HG02840 (cell line): ENCODE measurements at regions not wholly inside any gene's neighbourhood (a gene's known extent, or its start where the extent isn't known, plus 50 kb on each side); places are given as distances from the start of the nearest gene placed in this dataset.

Experiments
- ATAC-seq: cut with Tn5 transposase; IDR thresholded peaks from one replicate; pipeline ENCODE4 v1.9.1; 2021; ENCODE audit warnings: mild to moderate bottlenecking, moderate library complexity, moderate number of reproducible peaks; ENCODE audit not compliant: unreplicated experiment, low FRiP score

DNA sequence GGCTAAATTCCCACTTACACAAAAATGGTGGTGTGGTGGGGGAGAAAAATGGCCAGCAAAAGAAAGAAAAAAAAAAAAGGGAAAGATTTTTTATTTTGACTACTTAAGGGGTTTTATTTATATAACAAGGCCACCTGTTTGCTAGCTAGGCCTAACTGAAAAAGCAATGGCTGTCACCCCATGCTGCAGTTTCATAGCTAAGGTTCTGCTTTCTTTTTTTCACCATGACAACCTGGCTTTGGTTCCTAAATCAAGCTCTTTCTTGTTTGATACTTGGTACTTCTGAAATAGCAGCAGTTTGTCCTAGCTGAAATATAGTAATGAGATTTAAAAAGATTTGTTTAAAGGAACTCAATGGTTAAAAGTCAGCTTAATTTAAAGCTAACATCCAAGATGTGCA, 433.2 kb upstream of the MEX3C start:
- no peak for ATAC-seq

DNA sequence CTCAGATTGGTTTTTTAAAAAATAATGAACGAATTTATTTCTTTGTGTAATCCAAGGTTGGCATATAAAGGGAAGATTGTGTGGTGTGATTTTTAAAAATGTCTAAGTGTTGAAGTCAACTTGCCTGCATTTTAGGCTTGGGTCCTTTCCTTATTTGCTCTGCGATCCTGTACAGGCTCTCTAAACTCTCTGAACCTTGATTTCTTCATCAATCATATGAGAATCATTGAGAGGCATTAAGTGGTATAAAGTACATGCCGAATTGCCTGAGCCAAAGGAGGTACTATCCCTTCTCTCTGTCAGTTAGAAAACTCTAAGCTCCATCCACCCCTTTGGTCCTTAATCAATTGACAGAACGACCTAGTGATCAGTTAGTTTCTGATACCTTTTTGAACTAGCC, 440.4 kb upstream of the MEX3C start:
- ATAC-seq = no peak

DNA sequence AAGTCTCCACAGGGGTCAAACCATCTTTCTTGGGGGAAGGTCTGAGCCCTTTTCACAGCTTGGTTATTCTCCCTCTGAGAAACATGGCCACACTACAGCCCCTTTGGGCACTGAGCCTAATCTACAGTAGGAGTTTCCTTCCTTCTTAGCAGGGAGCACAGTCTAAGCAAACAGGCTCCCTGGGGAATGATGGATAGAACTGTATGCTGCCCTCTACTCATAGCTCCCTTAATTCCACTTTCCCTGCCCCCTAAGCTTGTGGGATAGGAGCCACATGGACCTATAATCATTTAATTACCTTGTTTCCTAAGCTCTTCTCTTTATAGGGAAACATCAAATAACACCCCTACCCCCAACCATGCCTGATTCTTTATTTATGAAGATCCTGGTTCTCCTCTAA, 442.1 kb upstream of the MEX3C start:
- ATAC-seq = no peak

DNA sequence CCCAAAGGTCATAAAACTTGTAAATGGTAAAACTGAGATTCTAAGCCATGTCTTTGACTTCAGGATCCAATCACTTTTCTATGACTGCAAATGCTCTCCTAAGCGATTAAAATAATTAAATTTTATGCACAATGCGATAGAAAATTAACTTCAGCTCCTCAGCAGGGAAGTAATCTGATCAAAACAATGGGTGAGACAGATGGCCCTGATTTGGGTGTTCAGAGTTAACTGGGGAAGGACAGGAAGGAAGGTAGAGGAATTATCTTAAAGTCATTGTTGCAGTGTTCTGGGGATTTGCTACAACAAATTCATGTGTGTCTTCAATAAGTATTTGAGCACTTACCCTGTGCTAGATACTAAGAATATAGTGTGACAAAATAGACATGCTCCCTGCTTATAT, 446.0 kb upstream of the MEX3C start:
- ATAC-seq = no peak

DNA sequence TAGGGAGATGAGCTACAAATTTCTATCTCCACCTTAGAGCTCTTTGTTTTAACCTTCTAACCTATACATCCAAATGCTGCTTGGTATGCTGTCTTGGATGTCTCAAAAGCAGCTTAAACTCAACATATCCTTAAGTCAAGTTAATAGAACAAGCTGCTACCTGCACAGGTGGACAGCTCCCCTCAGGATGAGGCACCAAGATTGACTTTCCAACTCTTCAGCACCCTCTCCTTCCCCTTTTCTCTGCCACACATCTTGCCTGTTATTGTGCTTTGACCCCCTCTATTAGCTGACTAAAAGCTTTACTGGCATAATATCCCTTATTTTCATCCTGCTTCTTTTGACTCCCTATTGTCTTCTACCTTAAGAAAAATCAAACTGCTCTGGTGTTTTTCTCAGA, 448.1 kb upstream of the MEX3C start:
- ATAC-seq = no peak

DNA sequence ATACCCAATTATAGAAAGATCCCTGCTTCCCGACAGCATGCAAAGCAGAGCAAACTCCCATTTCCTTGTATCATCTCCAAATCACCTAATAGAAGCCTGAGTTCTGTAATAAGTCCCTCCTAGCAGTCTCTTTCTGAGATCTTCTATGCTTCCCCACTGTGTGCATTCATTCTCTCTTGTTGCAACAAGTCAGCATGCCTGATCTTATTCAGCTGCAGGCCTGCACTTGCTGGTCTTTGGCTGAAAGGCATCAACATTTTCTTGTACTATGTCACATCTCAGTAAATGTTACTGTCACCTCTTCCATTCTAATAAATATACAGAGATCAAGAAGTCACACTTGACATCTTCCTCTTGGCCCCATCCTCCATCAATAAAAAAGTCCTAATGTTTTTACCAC, 449.9 kb upstream of the MEX3C start:
- no peak for ATAC-seq

DNA sequence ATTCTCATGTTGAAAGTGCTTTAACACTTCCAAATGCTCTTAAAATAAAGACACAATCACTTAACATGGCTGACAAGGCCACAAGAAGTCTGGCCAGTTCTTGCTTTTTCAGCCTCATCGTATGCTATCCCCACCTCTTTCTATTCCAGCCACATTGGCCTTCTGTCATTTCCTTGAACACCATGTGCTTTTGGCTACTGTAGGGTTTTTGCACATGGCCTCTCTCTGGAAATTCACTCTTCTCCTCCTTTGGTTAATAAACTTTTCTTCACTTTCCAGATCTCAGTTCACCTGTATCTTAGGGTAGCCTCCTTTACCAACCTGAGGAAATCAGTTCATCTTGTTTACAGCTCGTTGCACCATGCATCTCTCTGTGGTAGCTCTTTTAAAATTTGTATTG, 450.5 kb upstream of the MEX3C start:
- ATAC-seq = no peak

DNA sequence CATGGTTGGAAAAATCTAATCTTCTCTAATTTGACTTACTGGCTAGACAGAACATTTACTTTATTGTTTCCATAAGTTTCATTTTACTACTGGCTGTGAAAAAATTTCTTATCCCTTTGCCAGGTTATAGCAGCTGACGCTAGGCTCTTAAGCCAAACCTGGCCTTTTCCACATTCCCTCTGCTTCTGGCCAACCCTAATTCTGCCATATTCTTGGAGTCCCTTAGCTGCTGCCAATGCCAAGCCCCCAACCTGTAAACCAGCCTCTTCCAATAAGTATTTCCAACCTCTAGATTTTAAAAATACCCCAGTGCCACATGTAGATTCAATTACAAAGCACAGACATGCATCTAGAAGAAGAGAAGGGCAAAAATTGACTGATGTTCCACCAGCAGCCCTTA, 452.3 kb upstream of the MEX3C start:
- ATAC-seq = no peak

DNA sequence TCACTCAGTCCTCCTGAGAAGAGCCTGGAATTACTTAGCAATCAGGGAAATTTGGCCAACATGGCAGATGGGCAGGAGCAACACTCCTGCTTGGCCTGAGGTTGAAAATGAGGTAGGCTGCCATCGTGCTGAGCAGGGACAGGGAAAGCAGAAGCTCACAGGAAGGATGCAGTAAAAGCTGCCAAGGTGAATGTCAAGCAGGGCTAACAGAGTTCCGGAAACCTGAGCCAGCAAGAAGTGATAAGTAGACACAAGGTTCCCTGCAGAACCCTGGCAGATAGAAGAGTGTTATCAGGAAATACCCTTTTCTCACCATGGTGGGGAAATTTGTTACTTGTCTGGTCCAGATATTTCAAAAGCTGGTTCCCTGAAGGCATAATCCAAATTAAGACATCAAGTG, 454.3 kb upstream of the MEX3C start:
- ATAC-seq = no peak

DNA sequence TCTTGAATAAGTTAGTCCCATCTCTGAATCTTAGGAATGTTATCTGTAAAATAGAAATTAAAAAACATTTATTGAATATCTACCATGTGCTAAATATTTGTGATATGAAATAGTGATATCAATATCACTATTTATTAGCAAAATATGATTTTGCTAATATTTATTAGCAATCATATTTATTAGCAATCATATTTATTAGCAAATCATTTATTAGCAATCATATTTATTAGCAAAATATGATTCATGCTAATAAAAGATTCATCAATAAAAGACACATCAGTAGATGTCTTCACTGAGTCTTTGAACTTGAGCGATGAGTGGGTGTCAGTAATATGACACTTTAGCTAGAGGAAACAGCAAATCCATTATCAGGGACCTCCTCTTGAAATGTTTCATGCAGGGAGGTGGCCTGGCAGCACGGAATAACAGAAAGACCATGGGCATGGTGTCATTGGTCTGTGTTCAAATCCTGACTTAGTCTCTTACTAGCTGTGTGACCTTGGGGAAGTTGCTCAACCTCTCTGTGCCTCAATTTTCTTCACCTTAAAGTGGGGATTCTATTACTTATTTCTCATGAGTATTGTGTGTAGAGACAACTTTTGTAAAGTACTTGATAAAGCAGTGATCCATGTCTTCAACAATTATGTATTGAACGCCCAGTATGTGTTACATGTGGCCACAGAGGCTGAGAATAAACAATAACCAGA, 456.2 kb upstream of the MEX3C start:
- no peak for ATAC-seq

DNA sequence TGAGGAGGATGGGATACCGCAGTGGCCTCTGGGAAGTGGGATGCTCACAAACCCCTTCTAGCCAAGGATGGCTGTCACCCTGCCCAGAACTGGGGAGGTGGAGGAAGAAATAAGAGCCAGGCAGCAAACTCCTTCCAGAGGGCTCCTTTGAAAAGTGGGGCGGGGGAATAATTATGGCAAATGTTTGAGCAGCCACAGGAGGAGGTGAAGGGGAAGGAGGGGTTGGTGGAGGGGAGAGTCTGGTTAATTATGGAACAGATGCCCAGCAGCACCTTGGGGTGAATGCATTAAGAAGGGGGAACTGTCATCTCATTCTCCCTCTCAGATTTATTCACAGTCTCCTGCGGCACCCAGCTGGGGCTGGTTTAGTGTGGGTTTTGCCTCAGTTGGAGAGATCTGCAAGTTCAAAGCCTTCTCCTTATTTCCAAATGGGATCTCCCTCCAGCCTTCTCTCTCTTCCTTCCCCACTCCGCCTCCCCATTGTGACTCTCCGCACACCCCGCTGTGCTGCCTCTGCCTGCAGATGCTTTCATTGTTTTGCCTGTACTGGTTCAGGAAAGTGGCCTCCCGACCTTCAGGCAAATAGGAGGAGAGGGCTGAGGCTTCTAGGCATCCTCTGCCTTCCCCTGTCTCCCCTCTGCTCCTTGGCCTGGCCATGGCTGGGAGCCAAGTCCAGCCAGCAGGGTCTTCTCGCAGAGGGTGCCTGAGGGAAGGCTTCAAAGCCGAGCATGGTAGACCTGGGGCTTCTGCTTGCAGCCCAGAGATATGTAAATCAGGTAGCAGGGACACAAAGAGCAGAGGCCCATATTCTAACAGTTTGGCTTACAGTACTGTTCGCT, 457.2 kb upstream of the MEX3C start:
- ATAC-seq = peak; percentile 53

DNA sequence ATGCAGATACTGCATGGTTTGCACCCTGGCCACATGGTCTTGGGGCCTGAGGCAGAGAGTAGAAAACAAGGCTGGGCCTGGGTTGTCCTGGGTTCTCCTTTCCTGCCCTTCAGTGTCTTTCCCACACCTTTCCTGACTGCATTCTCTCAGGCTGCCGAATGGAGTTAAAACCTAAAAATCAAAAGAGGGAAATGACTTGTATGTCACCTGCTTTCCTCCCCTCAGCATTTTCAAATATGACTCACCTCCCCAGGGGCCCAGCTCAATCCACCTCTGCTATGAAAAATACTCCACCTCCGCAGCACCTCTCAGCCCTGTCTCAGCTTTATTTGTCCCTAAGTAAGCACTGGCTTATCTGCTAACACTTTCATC, 457.8 kb upstream of the MEX3C start:
- peak; percentile 79 for ATAC-seq

DNA sequence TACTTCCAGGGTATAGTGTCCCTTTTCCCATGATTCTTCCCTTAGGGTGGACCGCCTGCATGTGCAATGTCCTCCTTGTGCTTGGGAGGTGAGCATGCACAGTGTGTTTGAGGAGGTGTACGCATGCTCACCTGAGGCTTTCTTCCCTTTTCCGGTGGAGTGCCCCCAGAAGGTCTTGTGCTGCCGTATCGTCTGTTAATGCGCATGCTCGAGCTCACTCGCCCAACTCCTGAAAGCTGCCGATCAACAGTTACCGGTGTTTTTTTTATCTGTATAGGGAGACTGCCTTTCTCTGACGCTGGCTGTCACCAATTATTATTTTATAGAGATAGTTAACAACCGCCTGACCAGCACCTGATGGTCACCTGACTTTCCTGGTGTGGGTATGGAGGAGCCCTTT, 458.8 kb upstream of the MEX3C start:
- ATAC-seq = no peak

DNA sequence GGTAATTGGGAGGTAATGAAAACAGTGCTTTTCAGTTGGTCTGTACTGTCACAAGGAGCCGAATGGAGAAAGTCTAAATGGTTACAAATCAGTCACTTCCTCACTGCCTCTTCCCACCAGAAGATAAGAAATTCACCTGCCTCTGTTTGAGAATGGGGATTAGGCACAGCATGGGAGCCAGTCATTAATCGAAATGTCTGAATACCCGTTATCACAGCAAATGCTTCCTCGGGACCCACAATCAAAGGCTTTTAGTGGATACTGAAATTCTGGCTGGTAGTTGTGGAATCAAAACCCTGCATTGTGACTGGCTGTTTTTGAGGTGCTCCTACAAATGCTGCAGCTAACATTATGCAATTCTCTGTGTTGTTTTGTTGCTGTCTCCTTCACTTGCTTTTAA, 461.0 kb upstream of the MEX3C start:
- no peak for ATAC-seq

DNA sequence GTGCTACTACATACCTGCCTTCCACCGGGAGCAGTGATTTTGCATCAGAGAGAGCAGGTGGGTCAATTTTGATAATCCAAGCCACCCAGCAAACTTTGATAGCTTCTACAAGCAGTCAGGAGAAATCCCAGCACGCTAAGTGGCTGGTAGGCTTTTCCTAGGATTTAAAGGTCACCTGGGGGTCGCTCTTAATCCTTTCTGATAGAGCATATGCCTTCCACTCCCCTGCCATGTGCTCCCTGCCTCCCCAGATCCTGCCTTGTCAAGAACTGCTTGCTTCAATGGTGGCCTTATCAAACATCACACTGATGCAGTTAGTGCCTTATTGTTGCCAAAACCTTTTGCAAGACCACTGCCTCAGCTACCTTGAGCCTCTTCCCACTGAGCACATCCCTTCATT, 462.3 kb upstream of the MEX3C start:
- no peak for ATAC-seq

DNA sequence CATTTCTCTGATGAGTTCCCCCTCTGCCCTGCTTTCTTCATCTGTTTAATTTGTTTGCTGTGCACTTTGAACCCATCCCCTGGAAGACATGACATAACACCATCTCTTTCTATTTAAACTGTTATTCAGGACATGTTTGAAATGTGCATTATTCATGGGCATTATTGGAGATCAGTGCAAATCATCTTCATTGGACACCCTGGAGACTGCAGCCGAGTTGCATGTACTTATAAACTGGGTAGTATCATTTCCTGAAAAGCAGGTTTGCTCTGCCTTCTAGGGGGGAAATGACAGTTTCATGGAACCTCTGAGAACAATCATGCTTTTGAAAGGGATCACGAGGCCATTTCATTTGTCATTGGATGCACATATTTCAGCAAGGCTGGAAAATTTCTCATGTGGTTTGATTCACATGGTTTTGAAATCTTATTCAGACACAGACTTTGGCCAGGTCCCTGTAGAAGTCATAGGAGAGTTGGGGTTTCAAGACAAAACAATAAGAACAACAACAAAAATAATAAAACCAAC, 462.8 kb upstream of the MEX3C start:
- no peak for ATAC-seq

DNA sequence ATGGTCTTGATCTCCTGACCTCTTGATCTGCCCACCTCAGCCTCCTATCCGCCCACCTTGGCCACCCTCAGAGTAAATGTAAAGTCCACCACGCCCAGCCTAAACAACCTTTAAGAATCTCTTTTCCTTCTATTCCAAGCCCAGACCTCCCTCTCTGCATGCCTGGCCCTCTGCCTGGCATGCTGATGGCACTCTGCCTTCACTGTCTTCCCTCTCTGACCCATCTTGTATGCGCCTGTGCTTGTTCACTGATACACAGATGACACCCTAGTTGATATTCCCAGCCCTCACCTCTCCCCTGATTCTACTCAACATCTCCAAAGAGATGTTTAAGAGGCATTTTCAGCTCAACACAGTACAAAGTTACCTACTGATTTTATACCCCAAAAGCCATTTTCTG, 466.8 kb upstream of the MEX3C start:
- ATAC-seq = no peak

DNA sequence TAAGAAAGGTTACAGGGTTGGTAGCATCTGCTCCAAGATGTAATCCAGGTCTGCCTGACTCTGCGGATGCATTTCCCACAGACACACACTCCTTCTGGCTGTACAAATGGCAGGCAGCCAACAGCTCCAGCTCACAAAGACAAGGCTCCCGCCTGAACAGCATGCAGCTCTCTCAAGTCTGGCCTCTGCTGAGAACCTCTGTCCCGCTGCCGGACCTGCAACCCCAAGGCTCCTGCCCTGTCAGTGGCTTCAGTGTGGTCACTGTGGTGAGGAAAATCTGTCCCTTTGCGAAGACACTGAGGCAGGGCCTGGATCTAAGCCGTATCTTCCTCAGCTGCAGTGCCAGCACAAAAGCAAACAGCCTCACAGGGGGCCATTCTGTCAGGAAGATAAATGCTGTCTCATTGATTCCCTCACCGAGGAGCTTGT, 469.3 kb upstream of the MEX3C start:
- no peak for ATAC-seq

DNA sequence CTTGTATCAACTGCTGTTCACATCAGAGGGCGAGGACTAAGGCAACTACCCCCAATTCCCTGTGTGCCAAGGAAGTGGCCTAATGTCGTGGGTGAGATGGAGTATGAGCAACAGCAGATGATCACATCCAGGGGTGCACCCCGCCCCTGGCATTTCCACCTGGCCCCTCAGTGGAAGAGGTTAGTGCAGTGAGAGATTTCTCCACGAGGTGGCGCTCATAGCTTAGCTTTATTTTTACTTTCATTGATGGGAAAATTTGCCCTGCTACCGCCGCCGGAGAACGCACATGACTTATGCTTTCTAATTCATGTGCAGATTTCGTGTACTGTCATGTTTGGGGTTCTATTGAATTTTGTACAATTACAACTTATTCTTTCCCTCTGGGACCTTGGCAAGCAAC, 470.6 kb upstream of the MEX3C start:
- ATAC-seq = peak; percentile 70

DNA sequence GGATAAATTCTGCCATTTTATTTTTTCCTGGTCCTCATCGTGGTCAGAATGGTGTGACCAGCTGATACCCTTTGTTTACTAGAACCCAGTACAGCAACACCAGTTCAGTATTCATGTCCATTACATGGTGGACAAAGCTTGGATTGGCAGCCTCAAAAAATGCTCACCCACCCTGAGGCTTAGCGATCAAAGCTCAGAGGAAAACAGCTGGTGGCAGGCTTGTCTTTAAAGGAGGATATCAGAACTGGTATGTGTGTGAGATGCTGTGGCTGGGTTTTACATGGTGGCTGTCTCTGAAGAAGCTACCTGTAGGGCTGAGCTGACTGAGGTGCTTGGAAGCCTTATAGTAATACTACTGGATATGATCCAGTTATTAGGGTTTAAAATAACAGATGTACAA, 471.1 kb upstream of the MEX3C start:
- no peak for ATAC-seq

DNA sequence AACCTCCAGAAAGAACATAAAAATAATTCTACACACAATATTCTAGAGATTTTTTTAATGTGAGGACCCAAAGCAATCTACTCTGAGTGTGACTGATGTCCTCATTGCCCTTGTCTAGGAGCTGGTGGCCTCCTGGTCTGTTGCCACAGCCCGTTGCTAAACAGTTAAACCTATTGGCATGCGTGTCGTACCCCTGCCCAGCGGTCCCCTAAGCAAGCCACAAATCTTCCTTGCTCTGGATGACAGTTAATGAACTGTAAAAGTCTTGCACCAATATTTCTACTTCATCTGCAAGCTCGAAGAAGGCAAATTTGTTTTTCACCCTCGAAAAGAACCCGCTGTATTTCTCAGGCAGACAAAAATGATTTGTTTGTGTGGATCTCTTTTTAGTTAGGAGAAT, 489.1 kb upstream of the MEX3C start:
- ATAC-seq = no peak
